Endothelial cell of umbilical vein (primary cell): ENCODE measurements at regions not wholly inside any gene's neighbourhood (a gene's known extent, or its start where the extent isn't known, plus 50 kb on each side); places are given as distances from the start of the nearest gene placed in this dataset.

Experiments used
- BruUV-seq: library from RNA; stranded (reverse); fragments of 400-500 nt; replicated peaks from 2 replicates; lab custom pipeline; 2021; lab: Mats Ljungman, UMichigan
- CTCF ChIA-PET: fragments of 300-600, 350-600 bp; sonication (Branson Sonifier 250); formaldehyde crosslinking; loops from one replicate; lab custom pipeline; 2021; ENCODE audit warnings: antibody characterized with exemption, inconsistent platforms; lab: Charles Lee
- POLR2A ChIA-PET: fragments of 300-600, 350-600 bp; sonication (Branson Sonifier 250); formaldehyde crosslinking; loops from one replicate; lab custom pipeline; 2021; ENCODE audit warnings: antibody characterized with exemption, inconsistent platforms; lab: Charles Lee
- DNase-seq: peaks from one replicate; pipeline ENCODE4 v3.0.0-alpha.2; 2011; ENCODE audit warnings: low read depth, low spot score
- FAIRE-seq: peaks from 2 replicates; lab custom pipeline; 2011; peaks lifted over from hg19 to GRCh38; lab: Jason Lieb, UNC
- H2AFZ ChIP-seq: 2 replicates; pipeline ENCODE4 v1.6.0; 2012; ENCODE audit warnings: low read depth, low read length, control low read depth, inconsistent platforms
- H3K27ac ChIP-seq: 2 replicates; pipeline ENCODE4 v1.5.1; 2011; ENCODE audit warnings: low read depth, mild to moderate bottlenecking, control low read depth, low read length, moderate library complexity; ENCODE audit not compliant: insufficient read depth
- H3K27me3 ChIP-seq, 2 experiments: 2 replicates each; pipeline versions ENCODE4 v1.6.0 to v1.6.1; 2011; ENCODE audit warnings: low read length in 2 of 2, mixed read lengths in 1 of 2; ENCODE audit not compliant: control insufficient read depth in 2 of 2, insufficient read depth in 2 of 2
- H3K36me3 ChIP-seq, 2 experiments: 2 replicates in 1 of 2; 3 replicates in 1 of 2; pipeline ENCODE4 v1.5.1; 2011; ENCODE audit warnings: low read length in 2 of 2, mild to moderate bottlenecking in 1 of 2, moderate library complexity in 1 of 2; ENCODE audit not compliant: control insufficient read depth in 2 of 2, insufficient read depth in 2 of 2; ENCODE audit errors: extremely low read depth in 1 of 2
- H3K4me1 ChIP-seq: 3 replicates; pipeline ENCODE4 v1.5.1; 2011; ENCODE audit warnings: mild to moderate bottlenecking, low read length; ENCODE audit not compliant: control insufficient read depth, insufficient read depth; ENCODE audit errors: extremely low read depth
- H3K4me2 ChIP-seq: 2 replicates; pipeline ENCODE4 v1.6.1; 2011; ENCODE audit warnings: low read length, control low read depth, mixed read lengths; ENCODE audit not compliant: insufficient read depth
- H3K4me3 ChIP-seq, 3 experiments: fragments of 200-600 bp in 1 of 3; sonication (generic), shearing (Covaris generic) in 1 of 3; replicated peaks in 1 of 3; 2 replicates each; pipeline ENCODE4 v1.5.1; 2011 to 2016; ENCODE audit warnings: control low read depth in 3 of 3, low read length in 3 of 3, mild to moderate bottlenecking in 2 of 3, inconsistent platforms in 1 of 3, low read depth in 1 of 3, moderate library complexity in 1 of 3; ENCODE audit not compliant: insufficient read depth in 1 of 3
- H3K79me2 ChIP-seq: 2 replicates; pipeline ENCODE4 v1.6.0; 2012; ENCODE audit warnings: low read length, inconsistent platforms; ENCODE audit not compliant: control insufficient read depth, insufficient read depth
- H3K9ac ChIP-seq: replicated peaks from 2 replicates; pipeline ENCODE3; 2011; ENCODE audit warnings: low read length, control low read depth; ENCODE audit not compliant: insufficient read depth; ENCODE audit errors: extremely low read depth
- H3K9me1 ChIP-seq: replicated peaks from 3 replicates; pipeline ENCODE4 v1.6.0; 2011; ENCODE audit warnings: mild to moderate bottlenecking, low read length; ENCODE audit not compliant: control insufficient read depth, insufficient read depth; ENCODE audit errors: extremely low read depth
- H3K9me3 ChIP-seq: replicated peaks from 2 replicates; pipeline ENCODE4 v1.5.1; 2012; ENCODE audit warnings: low read length, inconsistent platforms; ENCODE audit not compliant: control insufficient read depth, insufficient read depth
- H4K20me1 ChIP-seq: replicated peaks from 2 replicates; pipeline ENCODE3; 2011; ENCODE audit warnings: mild to moderate bottlenecking, low read length; ENCODE audit not compliant: control insufficient read depth, insufficient read depth; ENCODE audit errors: extremely low read depth
- EZH2 ChIP-seq: IDR thresholded peaks from 2 replicates; pipeline ENCODE4 v1.6.1; 2012; ENCODE audit warnings: borderline replicate concordance, low read depth, mild to moderate bottlenecking, moderate library complexity, low read length, inconsistent platforms; ENCODE audit not compliant: severe bottlenecking
- FOS ChIP-seq: IDR thresholded peaks from 2 replicates; pipeline ENCODE4 v1.6.1; 2011; ENCODE audit warnings: mild to moderate bottlenecking, low read length, moderate library complexity, borderline replicate concordance; ENCODE audit not compliant: insufficient read depth
- GATA2 ChIP-seq: IDR thresholded peaks from 2 replicates; pipeline ENCODE4 v1.7.0; 2011; ENCODE audit warnings: low read depth, mild to moderate bottlenecking, moderate library complexity, mixed read lengths, low read length; ENCODE audit not compliant: insufficient read length, insufficient read depth
- JUN ChIP-seq: IDR thresholded peaks from 2 replicates; pipeline ENCODE4 v1.6.1; 2011; ENCODE audit warnings: borderline replicate concordance, low read depth; ENCODE audit not compliant: insufficient read length, insufficient read depth
- MAX ChIP-seq: IDR thresholded peaks from 2 replicates; pipeline ENCODE4 v1.6.1; 2011; ENCODE audit not compliant: insufficient read depth, insufficient read length
- MYC ChIP-seq: IDR thresholded peaks from one replicate; pipeline ENCODE4 v1.6.1; 2011; ENCODE audit warnings: mild to moderate bottlenecking, low read depth, low read length
- POLR2A ChIP-seq: IDR thresholded peaks from 2 replicates; pipeline ENCODE4 v1.6.1; 2012; ENCODE audit warnings: low read depth, mild to moderate bottlenecking, control low read depth, low read length
- POLR2AphosphoS5 ChIP-seq: IDR thresholded peaks from 2 replicates; pipeline ENCODE4 v1.6.1; 2012; ENCODE audit warnings: low read depth, mild to moderate bottlenecking, control low read depth, low read length, moderate library complexity; ENCODE audit not compliant: insufficient read depth
- dilution Hi-C: fragments of 300-500 bp; cut with MboI; formaldehyde crosslinking; loops from one replicate; pipeline ENCODE4 v1.15.0; 2019; ENCODE audit warnings: low sequenced_read_pairs; ENCODE audit not compliant: extremely low pct_ligation_motif_present
- intact Hi-C: fragments of 100-400 bp; cut with micrococcal nuclease; formaldehyde crosslinking; loops from one replicate; pipeline ENCODE4 v1.10.0; 2022
- TF ChIP-seq, protein P1 (sequence below), 2 donors: IDR thresholded peaks; 1 replicate in 1 of 2; 2 replicates in 1 of 2; pipeline ENCODE4 v1.5.1; 2011; ENCODE audit warnings: low read length in 2 of 2, mild to moderate bottlenecking in 2 of 2, moderate library complexity in 2 of 2, control low read depth in 1 of 2, inconsistent platforms in 1 of 2, low read depth in 1 of 2; ENCODE audit not compliant: insufficient read depth in 1 of 2; ENCODE audit errors: extremely low read depth in 1 of 2

DNA sequence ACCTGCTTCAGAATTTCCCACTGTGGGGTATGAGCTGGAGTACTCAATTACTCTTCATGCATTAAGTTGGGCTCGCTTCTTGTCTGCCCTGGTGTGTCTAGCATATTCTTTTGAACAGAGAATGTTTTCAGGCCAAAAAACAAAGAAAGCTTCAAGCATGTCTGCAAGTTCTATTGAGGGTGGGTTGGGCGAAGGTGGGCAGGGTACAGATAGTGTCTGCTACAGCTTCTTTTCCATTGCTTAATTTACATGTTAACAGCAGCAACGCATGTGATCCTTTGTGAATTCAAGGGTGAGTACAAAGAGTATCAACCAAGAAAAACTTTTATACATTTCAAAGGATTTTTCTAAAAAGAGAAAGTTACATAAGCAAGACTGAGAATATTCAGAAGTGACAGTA lies 406.5 kb downstream of the IRS2 start:
- intact Hi-C loops (no loop called here), dilution Hi-C loops (no loop called here)
- no peak for DNase-seq
- Histone ChIP-seq H3K27me3 (no peaks in the 10 kb centered on the region), H3K4me1 (no peaks in the 10 kb centered on the region), H3K4me2 (no peak overlapping the region), H3K4me3 (no peak overlapping the region), H2AFZ (no peak overlapping the region), H4K20me1 (no peaks in the 10 kb centered on the region), H3K79me2 (no peaks in the 10 kb centered on the region), H3K9me3 (no peaks in the 10 kb centered on the region), H3K9ac (no peak overlapping the region), H3K9me1 (no peaks in the 10 kb centered on the region), H3K27ac (no peak overlapping the region), H3K36me3 (no peaks in the 10 kb centered on the region)
- no TSS peak for BruUV-seq
- ChIA-PET CTCF (no interaction called here), POLR2A (no interaction called here)
- FAIRE-seq: no peak
- no peak for TF ChIP-seq GATA2
- TF ChIP-seq JUN: no peak
- no peak for TF ChIP-seq MAX
- TF ChIP-seq POLR2AphosphoS5: no peak
- no peak for TF ChIP-seq POLR2A
- TF ChIP-seq EZH2: no peak
- TF ChIP-seq, protein P1, sequence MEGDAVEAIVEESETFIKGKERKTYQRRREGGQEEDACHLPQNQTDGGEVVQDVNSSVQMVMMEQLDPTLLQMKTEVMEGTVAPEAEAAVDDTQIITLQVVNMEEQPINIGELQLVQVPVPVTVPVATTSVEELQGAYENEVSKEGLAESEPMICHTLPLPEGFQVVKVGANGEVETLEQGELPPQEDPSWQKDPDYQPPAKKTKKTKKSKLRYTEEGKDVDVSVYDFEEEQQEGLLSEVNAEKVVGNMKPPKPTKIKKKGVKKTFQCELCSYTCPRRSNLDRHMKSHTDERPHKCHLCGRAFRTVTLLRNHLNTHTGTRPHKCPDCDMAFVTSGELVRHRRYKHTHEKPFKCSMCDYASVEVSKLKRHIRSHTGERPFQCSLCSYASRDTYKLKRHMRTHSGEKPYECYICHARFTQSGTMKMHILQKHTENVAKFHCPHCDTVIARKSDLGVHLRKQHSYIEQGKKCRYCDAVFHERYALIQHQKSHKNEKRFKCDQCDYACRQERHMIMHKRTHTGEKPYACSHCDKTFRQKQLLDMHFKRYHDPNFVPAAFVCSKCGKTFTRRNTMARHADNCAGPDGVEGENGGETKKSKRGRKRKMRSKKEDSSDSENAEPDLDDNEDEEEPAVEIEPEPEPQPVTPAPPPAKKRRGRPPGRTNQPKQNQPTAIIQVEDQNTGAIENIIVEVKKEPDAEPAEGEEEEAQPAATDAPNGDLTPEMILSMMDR (IDR thresholded peaks at IDR 0.05; ENCODE audit: extremely low read depth in 1 of 2, insufficient read depth in 1 of 2, low read depth in 1 of 2, low read length in 2 of 2): no peak
- TF ChIP-seq MYC: no peak
- no peak for TF ChIP-seq FOS
